H1 (cell line): ENCODE measurements at regions not wholly inside any gene's neighbourhood (a gene's known extent, or its start where the extent isn't known, plus 50 kb on each side); places are given as distances from the start of the nearest gene placed in this dataset.

Source experiments
- CTCF ChIA-PET: fragments of 300-600 bp; sonication (Branson Sonifier 250); formaldehyde crosslinking; loops from one replicate; lab custom pipeline; 2021; ENCODE audit not compliant: partially characterized antibody; lab: Charles Lee
- POLR2A ChIA-PET: fragments of 300-600 bp; sonication (Branson Sonifier 250); formaldehyde crosslinking; loops from one replicate; lab custom pipeline; 2021; ENCODE audit warnings: inconsistent platforms; ENCODE audit not compliant: partially characterized antibody; lab: Charles Lee
- DNase-seq, 2 experiments: peaks; one replicate each; pipeline versions ENCODE4 v3.0.0 to v3.0.0-alpha.2; 2010 to 2022; ENCODE audit warnings: low spot score in 2 of 2, low read depth in 1 of 2, mixed read lengths in 1 of 2
- FAIRE-seq: peaks from 2 replicates; lab custom pipeline; 2011; peaks lifted over from hg19 to GRCh38; lab: Jason Lieb, UNC
- H2AFZ ChIP-seq: 2 replicates; pipeline ENCODE4 v1.8.1; 2012; ENCODE audit warnings: low read length, inconsistent platforms
- H2AK5ac ChIP-seq: 2 replicates; pipeline ENCODE4 v1.6.1; 2013; ENCODE audit warnings: low read depth, low read length
- H2BK120ac ChIP-seq: replicated peaks from 2 replicates; pipeline ENCODE3; 2013; ENCODE audit warnings: low read depth, low read length, inconsistent platforms
- H2BK12ac ChIP-seq: 2 replicates; pipeline ENCODE4 v1.6.1; 2013; ENCODE audit warnings: low read depth, low read length
- H2BK15ac ChIP-seq: 2 replicates; pipeline ENCODE4 v1.6.1; 2013; ENCODE audit warnings: low read length
- H2BK20ac ChIP-seq: 2 replicates; pipeline ENCODE4 v1.6.1; 2013; ENCODE audit warnings: low read length
- H2BK5ac ChIP-seq: 2 replicates; pipeline ENCODE4 v1.6.1; 2013; ENCODE audit warnings: low read depth, low read length
- H3K14ac ChIP-seq: 2 replicates; pipeline ENCODE4 v1.6.1; 2013; ENCODE audit warnings: inconsistent platforms; ENCODE audit not compliant: insufficient read length
- H3K18ac ChIP-seq: 2 replicates; pipeline ENCODE4 v1.6.1; 2013; ENCODE audit warnings: low read length; ENCODE audit errors: extremely low read depth
- H3K23ac ChIP-seq: 2 replicates; pipeline ENCODE4 v1.6.1; 2013; ENCODE audit warnings: inconsistent platforms; ENCODE audit not compliant: insufficient read length
- H3K23me2 ChIP-seq: 2 replicates; pipeline ENCODE4 v1.6.1; 2013; ENCODE audit warnings: low read depth, low read length
- H3K27ac ChIP-seq: 2 replicates; pipeline ENCODE4 v1.6.1; 2011; ENCODE audit warnings: low read depth, low read length, inconsistent platforms
- H3K27me3 ChIP-seq, 4 experiments: replicated peaks in 1 of 4; 1 replicate in 1 of 4; 2 replicates in 3 of 4; pipeline versions ENCODE4 v1.6.1 to v1.8.1; 2011 to 2013; ENCODE audit warnings: low read length in 3 of 4, mild to moderate bottlenecking in 3 of 4, inconsistent platforms in 2 of 4, mixed read lengths in 2 of 4, moderate library complexity in 1 of 4; ENCODE audit not compliant: control insufficient read depth in 3 of 4, insufficient read depth in 3 of 4; ENCODE audit errors: extremely low read depth in 1 of 4
- H3K36me3 ChIP-seq, 4 experiments: 2 replicates each; pipeline versions ENCODE4 v1.6.1 to v1.8.1; 2011 to 2013; ENCODE audit warnings: mild to moderate bottlenecking in 4 of 4, low read length in 3 of 4, moderate library complexity in 2 of 4, control low read depth in 1 of 4, inconsistent platforms in 1 of 4; ENCODE audit not compliant: insufficient read depth in 4 of 4, control insufficient read depth in 2 of 4
- H3K4ac ChIP-seq: replicated peaks from 2 replicates; pipeline ENCODE3; 2013; ENCODE audit warnings: low read length, low read depth, mixed read lengths, inconsistent platforms; ENCODE audit not compliant: insufficient read length
- H3K4me1 ChIP-seq, 4 experiments: replicated peaks in 1 of 4; 1 replicate in 1 of 4; 2 replicates in 3 of 4; pipeline versions ENCODE4 v1.6.1 to v1.8.1; 2011 to 2013; ENCODE audit warnings: low read length in 3 of 4, inconsistent platforms in 2 of 4, mixed read lengths in 1 of 4; ENCODE audit not compliant: insufficient read depth in 4 of 4, control insufficient read depth in 3 of 4
- H3K4me2 ChIP-seq, 2 experiments: 2 replicates each; pipeline versions ENCODE4 v1.6.1 to v1.8.1; 2011 to 2013; ENCODE audit warnings: low read depth in 2 of 2, low read length in 2 of 2, control low read depth in 1 of 2, inconsistent platforms in 1 of 2, mild to moderate bottlenecking in 1 of 2; ENCODE audit not compliant: insufficient read depth in 1 of 2
- H3K4me3 ChIP-seq, 4 experiments: fragments of 200-600, 300-600 bp in 1 of 4; sonication (generic), shearing (Covaris generic), sonication (Bioruptor Twin) in 1 of 4; 2 replicates each; pipeline versions ENCODE4 v1.5.1 to v1.8.1; 2011 to 2016; ENCODE audit warnings: low read length in 4 of 4, low read depth in 3 of 4, control low read depth in 2 of 4, inconsistent platforms in 2 of 4, mild to moderate bottlenecking in 2 of 4, mixed read lengths in 1 of 4, moderate library complexity in 1 of 4; ENCODE audit not compliant: insufficient read depth in 2 of 4; ENCODE audit errors: extremely low read depth in 1 of 4
- H3K56ac ChIP-seq: replicated peaks from 2 replicates; pipeline ENCODE3; 2013; ENCODE audit warnings: low read depth, mild to moderate bottlenecking, mixed read lengths, low read length, inconsistent platforms; ENCODE audit not compliant: insufficient read length
- H3K79me1 ChIP-seq: 2 replicates; pipeline ENCODE4 v1.6.1; 2013; ENCODE audit warnings: low read depth, low read length, control low read depth
- H3K79me2 ChIP-seq, 2 experiments: 2 replicates each; pipeline versions ENCODE4 v1.6.1 to v1.8.1; 2012 to 2013; ENCODE audit warnings: low read length in 2 of 2, mild to moderate bottlenecking in 2 of 2, inconsistent platforms in 1 of 2; ENCODE audit not compliant: insufficient read depth in 2 of 2, control insufficient read depth in 1 of 2
- H3K9ac ChIP-seq, 4 experiments: replicated peaks in 1 of 4; 1 replicate in 1 of 4; 2 replicates in 3 of 4; pipeline versions ENCODE4 v1.6.1 to v1.8.1; 2011 to 2013; ENCODE audit warnings: low read depth in 3 of 4, low read length in 3 of 4, control low read depth in 2 of 4, mild to moderate bottlenecking in 2 of 4, moderate library complexity in 2 of 4, inconsistent platforms in 1 of 4; ENCODE audit errors: extremely low read depth in 1 of 4
- H3K9me3 ChIP-seq, 2 experiments: 2 replicates each; pipeline versions ENCODE4 v1.6.1 to v1.8.1; 2012 to 2013; ENCODE audit warnings: mild to moderate bottlenecking in 2 of 2, moderate library complexity in 2 of 2, control low read depth in 1 of 2, inconsistent platforms in 1 of 2, low read depth in 1 of 2, low read length in 1 of 2, mixed read lengths in 1 of 2; ENCODE audit not compliant: insufficient read depth in 2 of 2
- H4K20me1 ChIP-seq, 2 experiments: replicated peaks in 1 of 2; 2 replicates each; pipeline versions ENCODE3 to v1.8.1; 2011 to 2013; ENCODE audit warnings: inconsistent platforms in 2 of 2, low read length in 2 of 2, mild to moderate bottlenecking in 1 of 2; ENCODE audit not compliant: insufficient read depth in 2 of 2, control insufficient read depth in 1 of 2
- H4K5ac ChIP-seq: 2 replicates; pipeline ENCODE4 v1.6.1; 2013; ENCODE audit warnings: low read length, low read depth, mixed read lengths, inconsistent platforms; ENCODE audit not compliant: insufficient read length
- H4K8ac ChIP-seq: 2 replicates; pipeline ENCODE4 v1.8.0; 2013; ENCODE audit warnings: mild to moderate bottlenecking, moderate library complexity, low read length, inconsistent platforms; ENCODE audit not compliant: insufficient read depth; ENCODE audit errors: extremely low read depth
- H4K91ac ChIP-seq: replicated peaks from 2 replicates; pipeline ENCODE3; 2013; ENCODE audit warnings: low read length, mixed read lengths, inconsistent platforms; ENCODE audit not compliant: insufficient read length
- BCL11A ChIP-seq, 2 experiments: IDR thresholded peaks; one replicate each; pipeline ENCODE4 v1.6.1; 2011; ENCODE audit warnings: low read depth in 2 of 2, low read length in 2 of 2, mild to moderate bottlenecking in 2 of 2
- CHD2 ChIP-seq: IDR thresholded peaks from 2 replicates; pipeline ENCODE4 v1.6.1; 2012; ENCODE audit warnings: low read length, improper control_type of control experiment
- EGR1 ChIP-seq: IDR thresholded peaks from 2 replicates; pipeline ENCODE4 v1.6.1; 2011; ENCODE audit warnings: low read depth, low read length, borderline replicate concordance
- GTF2F1 ChIP-seq: IDR thresholded peaks from 2 replicates; pipeline ENCODE4 v1.6.1; 2012; ENCODE audit warnings: low read depth, low read length, improper control_type of control experiment, borderline replicate concordance
- SAP30 ChIP-seq: fragments of 300-600 bp; sonication (generic); IDR thresholded peaks from 2 replicates; pipeline ENCODE4 v1.7.1; 2012; ENCODE audit warnings: low read length, moderate library complexity, mild to moderate bottlenecking, inconsistent platforms; ENCODE audit not compliant: insufficient read depth, insufficient replicate concordance
- SP2 ChIP-seq: IDR thresholded peaks from 2 replicates; pipeline ENCODE4 v1.6.1; 2012; ENCODE audit warnings: mild to moderate bottlenecking, low read length, inconsistent platforms
- TAF7 ChIP-seq: optimal IDR thresholded peaks from 2 replicates; pipeline ENCODE3; 2011; ENCODE audit warnings: low read depth, mild to moderate bottlenecking, inconsistent platforms, low read length, moderate library complexity, borderline replicate concordance
- TBP ChIP-seq: IDR thresholded peaks from 2 replicates; pipeline ENCODE4 v1.6.1; 2011; ENCODE audit warnings: low read depth, low read length, improper control_type of control experiment
- ZNF274 ChIP-seq: IDR thresholded peaks from 2 replicates; pipeline ENCODE4 v1.7.0; 2012; ENCODE audit warnings: low read length, borderline replicate concordance; ENCODE audit errors: extremely low read depth
- WGBS, 2 experiments: shearing (Covaris generic) in 1 of 2; methylation state at CpG; one replicate each; pipeline versions ENCODE4 v1.1.6 to v1.1.7; 2013 to 2015; ENCODE audit warnings: low lambda C conversion rate in 2 of 2, mixed read lengths in 2 of 2, inconsistent platforms in 1 of 2, low coverage in 1 of 2, missing lambda C conversion rate in 1 of 2; ENCODE audit not compliant: insufficient replicate concordance in 2 of 2, insufficient coverage in 1 of 2, insufficient read length in 1 of 2; ENCODE audit errors: extremely low coverage in 1 of 2, missing lambda C conversion rate in 1 of 2; 5-methylcytosine and 5-hydroxymethylcytosine counted together
- TF ChIP-seq, protein P1 (sequence below): IDR thresholded peaks from 2 replicates; pipeline ENCODE4 v1.6.1; 2012; ENCODE audit warnings: inconsistent platforms

DNA sequence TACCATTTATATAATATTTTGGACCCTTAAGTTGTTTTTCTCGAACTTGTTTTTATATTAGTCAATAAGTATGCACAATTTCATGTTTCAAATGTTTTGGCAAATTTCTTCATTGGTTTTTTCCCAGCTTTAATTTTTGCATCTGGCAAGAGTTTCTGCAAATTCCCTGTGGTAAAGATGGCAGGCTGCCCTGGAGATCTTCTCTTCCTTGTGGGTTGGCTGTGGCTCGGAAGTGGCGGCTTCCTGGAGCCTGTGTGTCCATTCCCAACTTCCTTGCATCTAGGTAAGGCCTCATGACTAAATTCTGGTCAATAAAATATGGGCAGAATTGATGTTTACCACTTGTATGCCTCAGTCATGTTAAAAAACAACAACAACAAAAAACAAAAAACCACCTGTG, 818.6 kb downstream of the EPHA4 start:
- no peak for TF ChIP-seq TBP
- no peak for TF ChIP-seq BCL11A (IDR thresholded peaks at IDR 0.05; ENCODE audit: low read depth in 2 of 2, low read length in 2 of 2)
- no peak for TF ChIP-seq SAP30
- TF ChIP-seq CHD2 = no peak
- TF ChIP-seq TAF7 = no peak
- no peak for TF ChIP-seq SP2
- no peak for TF ChIP-seq EGR1
- TF ChIP-seq, protein P1, sequence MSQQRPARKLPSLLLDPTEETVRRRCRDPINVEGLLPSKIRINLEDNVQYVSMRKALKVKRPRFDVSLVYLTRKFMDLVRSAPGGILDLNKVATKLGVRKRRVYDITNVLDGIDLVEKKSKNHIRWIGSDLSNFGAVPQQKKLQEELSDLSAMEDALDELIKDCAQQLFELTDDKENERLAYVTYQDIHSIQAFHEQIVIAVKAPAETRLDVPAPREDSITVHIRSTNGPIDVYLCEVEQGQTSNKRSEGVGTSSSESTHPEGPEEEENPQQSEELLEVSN = no peak
- no peak for TF ChIP-seq GTF2F1
- no peak for TF ChIP-seq ZNF274
- TF ChIP-seq, all 59 proteins: peak for 0
- POLR2A ChIA-PET = no interaction called here
- no peak for DNase-seq

More for the DNA sequence above, 818.6 kb downstream of the EPHA4 start:
- H3K79me1 ChIP-seq = no peaks in the 10 kb centered on the region
- no peak overlapping the region for H2BK5ac ChIP-seq
- CTCF ChIA-PET = no interaction called here
- H3K9me3 ChIP-seq = no peaks in the 10 kb centered on the region
- no peak overlapping the region for H3K27ac ChIP-seq
- no peak overlapping the region for H2AK5ac ChIP-seq
- H3K27me3 ChIP-seq = no peaks in the 10 kb centered on the region
- H4K91ac ChIP-seq = no peak overlapping the region
- H3K18ac ChIP-seq = no peak overlapping the region
- H3K56ac ChIP-seq = no peak overlapping the region
- FAIRE-seq = no peak
- 91% methylated on average over 3 of the region's 3 CpGs; no CpG with 5 or more reads in 1 of the 2 experiments for WGBS, 2 experiments
- H3K36me3 ChIP-seq = no peaks in the 10 kb centered on the region
- H3K4me3 ChIP-seq = no peak overlapping the region
- H4K5ac ChIP-seq = no peak overlapping the region
- H3K4me1 ChIP-seq = peaks cover 0 to 3% (median 1%) of the 10 kb centered on the region in 4 experiments; a peak in 2 of 7 replicates
- no peak overlapping the region for H3K4ac ChIP-seq
- no peaks in the 10 kb centered on the region for H4K20me1 ChIP-seq
- H2BK12ac ChIP-seq = no peak overlapping the region
- no peak overlapping the region for H3K14ac ChIP-seq
- no peaks in the 10 kb centered on the region for H3K23me2 ChIP-seq
- H2BK20ac ChIP-seq = no peak overlapping the region
- no peak overlapping the region for H3K4me2 ChIP-seq
- H3K79me2 ChIP-seq = no peaks in the 10 kb centered on the region
- H2BK15ac ChIP-seq = no peak overlapping the region
- no peak overlapping the region for H4K8ac ChIP-seq
- no peak overlapping the region for H3K9ac ChIP-seq
- H3K23ac ChIP-seq = no peak overlapping the region
- H2BK120ac ChIP-seq = no peak overlapping the region
- no peak overlapping the region for H2AFZ ChIP-seq
